ENCODE measurements at regions not wholly inside any gene's neighbourhood (a gene's known extent, or its start where the extent isn't known, plus 50 kb on each side); places are given as distances from the start of the nearest gene placed in this dataset.
A peak's percentile ranks its signal among the peaks of the same experiment; 100 is the strongest.

DNA sequence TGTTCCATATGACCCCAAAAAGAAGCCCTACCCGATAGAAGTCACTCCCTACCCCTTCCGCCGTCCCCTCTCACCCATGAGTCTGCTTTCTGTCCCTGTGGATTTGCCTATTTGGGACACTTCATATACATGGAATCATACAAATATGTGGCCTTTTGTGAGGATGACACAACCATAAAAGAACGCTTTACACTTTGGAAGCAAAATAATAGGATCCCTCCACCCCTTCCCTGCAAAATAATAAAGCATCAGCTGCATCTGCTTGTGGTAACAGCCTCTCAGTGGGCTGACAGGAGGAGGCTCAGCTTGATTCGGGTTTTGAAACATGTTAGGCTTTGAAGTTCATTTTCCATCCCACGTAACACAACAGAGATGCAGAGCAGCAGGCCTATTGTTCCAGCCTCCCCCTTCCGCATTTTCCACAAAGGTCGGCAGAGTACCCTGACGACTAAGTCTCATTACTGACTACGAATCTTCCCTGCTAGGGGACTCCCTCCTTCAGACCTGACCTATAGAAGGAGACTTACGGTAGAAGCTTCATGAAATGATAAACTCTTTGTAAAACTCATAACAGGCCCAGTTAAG lies 99.1 kb downstream of the ALDH8A1 start:
- peak; percentile 87 for DNase-seq (ENCODE audit: low read depth)
- H3K4me3 ChIP-seq (replicated peaks; ENCODE audit: low read depth, low read length), result no peak overlapping the region
- TF ChIP-seq, protein P1, sequence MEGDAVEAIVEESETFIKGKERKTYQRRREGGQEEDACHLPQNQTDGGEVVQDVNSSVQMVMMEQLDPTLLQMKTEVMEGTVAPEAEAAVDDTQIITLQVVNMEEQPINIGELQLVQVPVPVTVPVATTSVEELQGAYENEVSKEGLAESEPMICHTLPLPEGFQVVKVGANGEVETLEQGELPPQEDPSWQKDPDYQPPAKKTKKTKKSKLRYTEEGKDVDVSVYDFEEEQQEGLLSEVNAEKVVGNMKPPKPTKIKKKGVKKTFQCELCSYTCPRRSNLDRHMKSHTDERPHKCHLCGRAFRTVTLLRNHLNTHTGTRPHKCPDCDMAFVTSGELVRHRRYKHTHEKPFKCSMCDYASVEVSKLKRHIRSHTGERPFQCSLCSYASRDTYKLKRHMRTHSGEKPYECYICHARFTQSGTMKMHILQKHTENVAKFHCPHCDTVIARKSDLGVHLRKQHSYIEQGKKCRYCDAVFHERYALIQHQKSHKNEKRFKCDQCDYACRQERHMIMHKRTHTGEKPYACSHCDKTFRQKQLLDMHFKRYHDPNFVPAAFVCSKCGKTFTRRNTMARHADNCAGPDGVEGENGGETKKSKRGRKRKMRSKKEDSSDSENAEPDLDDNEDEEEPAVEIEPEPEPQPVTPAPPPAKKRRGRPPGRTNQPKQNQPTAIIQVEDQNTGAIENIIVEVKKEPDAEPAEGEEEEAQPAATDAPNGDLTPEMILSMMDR (IDR thresholded peaks at IDR 0.05; ENCODE audit: low read length, missing control alignments), result no peak

DNA sequence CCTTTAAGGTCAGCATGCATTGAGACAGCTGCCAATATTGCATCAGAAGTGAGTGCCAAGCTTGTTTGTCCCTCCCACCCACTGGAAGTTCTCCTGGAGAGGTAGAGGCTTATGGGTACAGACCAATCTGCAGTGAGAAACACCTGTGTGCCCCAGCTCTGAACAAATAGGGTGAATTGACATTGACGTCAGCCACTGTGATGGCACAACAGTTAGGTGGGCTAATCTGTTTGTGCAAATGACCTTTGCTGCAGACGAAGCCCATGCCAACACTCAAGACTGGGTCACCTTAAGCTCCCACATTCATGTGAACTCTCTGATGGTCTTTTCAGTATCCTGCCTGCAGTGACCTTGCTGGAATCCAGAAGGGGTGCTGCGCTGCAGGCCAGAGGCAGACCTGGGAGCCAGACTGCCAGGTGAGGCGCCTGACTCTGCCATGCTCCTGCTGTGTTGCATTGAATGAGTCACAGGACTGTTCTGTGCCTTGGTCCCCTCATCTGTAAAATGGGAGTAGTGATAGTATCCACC lies 99.9 kb downstream of the ALDH8A1 start:
- TF ChIP-seq, protein P1 (IDR thresholded peaks at IDR 0.05; ENCODE audit: low read length, missing control alignments), result no peak
- no peak for DNase-seq (ENCODE audit: low read depth)
- no peak overlapping the region for H3K4me3 ChIP-seq (replicated peaks; ENCODE audit: low read depth, low read length)

DNA sequence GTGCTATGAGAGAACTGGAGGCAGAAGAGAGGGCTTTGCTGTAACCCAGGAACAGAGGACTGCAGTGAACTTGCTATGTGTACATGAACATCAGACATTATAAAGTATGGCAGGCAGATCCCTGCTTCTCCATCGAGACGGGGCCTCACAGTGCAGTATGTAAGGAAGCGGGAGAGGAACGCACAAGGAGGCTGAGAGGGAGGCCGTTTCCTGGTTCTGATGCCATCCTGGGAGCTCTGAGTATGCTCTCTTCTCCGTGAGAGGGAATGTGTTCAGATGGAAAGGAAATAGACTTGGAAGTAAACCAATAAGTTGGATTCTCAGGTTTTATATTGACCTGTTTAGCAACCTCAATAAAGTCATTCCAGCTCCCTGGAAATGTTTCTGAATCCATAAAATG lies 101.8 kb downstream of the ALDH8A1 start:
- no peak overlapping the region for H3K4me3 ChIP-seq (replicated peaks; ENCODE audit: low read depth, low read length)
- DNase-seq (ENCODE audit: low read depth), result no peak
- TF ChIP-seq, protein P1 (IDR thresholded peaks at IDR 0.05; ENCODE audit: low read length, missing control alignments), result no peak

DNA sequence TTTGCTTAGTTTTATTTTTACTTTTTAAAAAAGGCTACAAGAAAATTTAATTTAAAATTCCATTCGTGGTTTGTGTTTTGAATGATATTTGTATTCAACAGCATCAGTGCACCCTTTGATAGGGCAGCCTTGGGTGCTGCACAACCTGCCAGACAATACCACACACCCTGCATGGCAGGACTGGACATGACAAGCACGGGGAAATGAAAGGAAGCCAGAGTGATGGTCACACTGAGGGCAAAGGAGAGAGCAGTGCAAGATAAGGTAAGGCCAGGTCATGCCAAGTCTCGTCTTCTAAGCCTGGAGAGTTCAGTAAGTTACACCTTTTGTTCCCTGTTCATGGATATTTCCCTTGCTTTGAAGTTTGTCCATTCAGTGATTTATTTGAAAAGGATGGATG lies 103.0 kb downstream of the ALDH8A1 start:
- no peak for DNase-seq (ENCODE audit: low read depth)
- TF ChIP-seq, protein P1 (IDR thresholded peaks at IDR 0.05; ENCODE audit: low read length, missing control alignments), result no peak
- no peak overlapping the region for H3K4me3 ChIP-seq (replicated peaks; ENCODE audit: low read depth, low read length)

DNA sequence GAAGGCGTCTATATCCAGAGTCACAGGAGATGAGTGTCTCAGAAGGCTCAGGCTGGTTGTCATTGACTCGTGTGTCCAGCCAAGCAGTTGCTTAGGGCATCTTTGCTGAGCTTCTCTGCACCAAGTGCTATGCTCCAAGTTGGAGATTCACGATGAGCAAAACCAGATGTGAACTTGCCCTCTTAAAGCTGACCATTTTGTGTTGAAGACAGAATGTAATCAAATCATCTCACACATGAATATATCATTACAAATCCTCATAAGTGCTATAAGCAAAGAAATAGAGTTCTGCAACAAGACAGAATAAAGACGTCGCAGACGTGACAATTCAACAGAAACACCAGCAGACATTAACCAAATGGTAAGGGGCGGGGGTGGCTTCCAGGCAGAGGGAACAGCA lies 103.9 kb downstream of the ALDH8A1 start:
- no peak for DNase-seq (ENCODE audit: low read depth)
- TF ChIP-seq, protein P1 (IDR thresholded peaks at IDR 0.05; ENCODE audit: low read length, missing control alignments), result no peak
- no peak overlapping the region for H3K4me3 ChIP-seq (replicated peaks; ENCODE audit: low read depth, low read length)

DNA sequence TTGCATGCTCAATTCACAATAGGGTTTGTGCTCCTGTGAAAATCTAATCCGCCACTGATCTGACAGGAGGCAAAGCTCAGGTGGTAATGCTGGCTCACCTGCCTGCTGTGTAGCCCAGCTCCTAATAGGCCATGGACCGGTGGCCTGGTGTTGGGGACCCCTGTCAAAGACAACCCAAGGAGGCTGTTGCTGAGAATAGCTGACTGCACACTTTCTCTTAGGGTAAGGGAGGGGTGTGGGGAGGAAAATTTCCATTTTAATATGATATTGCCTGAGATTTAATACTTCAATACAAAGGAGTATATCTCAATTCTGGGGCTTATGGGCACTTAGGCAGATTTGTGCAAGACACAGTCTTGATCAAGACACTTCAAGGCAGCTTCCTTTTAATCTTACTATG lies 105.8 kb downstream of the ALDH8A1 start:
- no peak overlapping the region for H3K4me3 ChIP-seq (replicated peaks; ENCODE audit: low read depth, low read length)
- DNase-seq (ENCODE audit: low read depth), result no peak
- TF ChIP-seq, protein P1 (IDR thresholded peaks at IDR 0.05; ENCODE audit: low read length, missing control alignments), result no peak
